ENCODE measurements at regions not wholly inside any gene's neighbourhood (a gene's known extent, or its start where the extent isn't known, plus 50 kb on each side); places are given as distances from the start of the nearest gene placed in this dataset.
A peak's percentile ranks its signal among the peaks of the same experiment; 100 is the strongest.

DNA sequence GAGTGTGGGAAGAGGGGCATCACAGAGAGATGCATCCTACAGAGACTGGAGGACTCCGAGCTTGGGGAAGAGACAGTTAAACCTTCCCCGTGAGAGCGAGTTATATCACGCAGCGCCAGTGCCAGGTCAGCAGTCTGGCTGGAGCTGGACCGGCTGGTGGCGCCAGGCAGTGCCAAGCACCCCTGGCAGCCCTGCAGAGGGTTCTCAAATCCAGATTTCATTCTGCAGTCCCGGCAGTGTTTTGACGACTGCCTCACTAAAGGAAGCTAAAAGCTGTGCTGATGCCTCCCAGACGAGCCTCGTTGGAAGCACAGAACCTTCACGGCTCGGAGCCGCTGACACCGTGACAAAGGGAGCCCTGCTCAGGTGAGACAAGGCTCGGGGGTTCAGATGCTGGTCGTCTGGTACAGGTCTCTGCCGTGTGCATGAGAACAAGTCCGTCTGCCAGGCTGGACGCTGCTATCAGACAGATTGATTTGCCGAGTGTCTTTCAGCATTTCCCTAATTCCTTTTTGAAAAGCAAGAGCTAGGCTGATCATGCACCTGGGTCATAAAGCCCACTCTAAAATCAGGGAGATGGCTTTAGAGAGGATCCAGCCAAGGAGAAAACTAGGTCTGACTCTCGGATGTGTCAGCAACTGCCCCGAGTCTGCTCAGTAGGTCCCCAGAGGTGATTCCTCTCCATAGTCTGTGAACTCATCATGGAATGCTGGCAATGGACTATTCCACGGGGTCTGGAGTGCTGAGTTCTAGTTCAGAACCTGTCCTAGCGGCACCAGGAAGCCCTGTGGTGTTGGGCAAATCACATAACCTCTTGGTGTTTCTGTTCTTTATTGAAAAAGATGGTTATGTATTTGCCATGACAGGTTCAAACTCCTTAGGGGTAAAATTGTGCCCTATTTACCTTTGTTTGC is 240.6 kb downstream of the SOX11 start:
- Histone ChIP-seq H3K36me3 (no peaks in the 10 kb centered on the region), H3K27me3 (no peaks in the 10 kb centered on the region), H3K27ac (no peak overlapping the region), H3K9me3 (no peaks in the 10 kb centered on the region), H3K4me1 (no peaks in the 10 kb centered on the region), H3K4me3 (peak overlapping the region in 1 of 2 donors; percentile 26)
- DNase-seq (ENCODE audit: low spot score), result no peak
- TF ChIP-seq, protein P1, sequence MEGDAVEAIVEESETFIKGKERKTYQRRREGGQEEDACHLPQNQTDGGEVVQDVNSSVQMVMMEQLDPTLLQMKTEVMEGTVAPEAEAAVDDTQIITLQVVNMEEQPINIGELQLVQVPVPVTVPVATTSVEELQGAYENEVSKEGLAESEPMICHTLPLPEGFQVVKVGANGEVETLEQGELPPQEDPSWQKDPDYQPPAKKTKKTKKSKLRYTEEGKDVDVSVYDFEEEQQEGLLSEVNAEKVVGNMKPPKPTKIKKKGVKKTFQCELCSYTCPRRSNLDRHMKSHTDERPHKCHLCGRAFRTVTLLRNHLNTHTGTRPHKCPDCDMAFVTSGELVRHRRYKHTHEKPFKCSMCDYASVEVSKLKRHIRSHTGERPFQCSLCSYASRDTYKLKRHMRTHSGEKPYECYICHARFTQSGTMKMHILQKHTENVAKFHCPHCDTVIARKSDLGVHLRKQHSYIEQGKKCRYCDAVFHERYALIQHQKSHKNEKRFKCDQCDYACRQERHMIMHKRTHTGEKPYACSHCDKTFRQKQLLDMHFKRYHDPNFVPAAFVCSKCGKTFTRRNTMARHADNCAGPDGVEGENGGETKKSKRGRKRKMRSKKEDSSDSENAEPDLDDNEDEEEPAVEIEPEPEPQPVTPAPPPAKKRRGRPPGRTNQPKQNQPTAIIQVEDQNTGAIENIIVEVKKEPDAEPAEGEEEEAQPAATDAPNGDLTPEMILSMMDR (IDR thresholded peaks at IDR 0.05), result no peak

DNA sequence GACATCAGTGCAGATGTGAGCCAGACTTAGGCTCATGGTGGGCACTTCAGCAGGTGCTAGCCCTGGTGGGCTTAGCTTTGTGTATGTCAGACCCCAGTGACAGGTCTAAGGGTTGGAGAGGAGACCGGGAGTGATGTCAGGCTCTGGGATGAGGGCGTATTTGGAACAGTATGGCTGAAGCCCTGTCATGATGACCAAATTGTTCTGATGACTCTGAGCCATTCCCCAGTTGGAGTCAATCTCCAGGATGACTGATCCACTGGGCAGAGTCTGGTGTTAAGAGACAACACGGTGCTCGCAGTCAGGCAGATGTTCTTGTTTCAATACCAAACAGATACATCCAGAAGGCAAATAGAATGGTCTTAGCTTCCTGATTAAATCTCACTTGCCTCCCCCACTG is 241.5 kb downstream of the SOX11 start:
- Histone ChIP-seq H3K36me3 (no peaks in the 10 kb centered on the region), H3K4me1 (no peaks in the 10 kb centered on the region), H3K9me3 (no peaks in the 10 kb centered on the region), H3K27me3 (no peaks in the 10 kb centered on the region), H3K4me3 (no peak overlapping the region), H3K27ac (no peak overlapping the region)
- DNase-seq (ENCODE audit: low spot score), result no peak
- TF ChIP-seq, protein P1 (IDR thresholded peaks at IDR 0.05), result no peak

DNA sequence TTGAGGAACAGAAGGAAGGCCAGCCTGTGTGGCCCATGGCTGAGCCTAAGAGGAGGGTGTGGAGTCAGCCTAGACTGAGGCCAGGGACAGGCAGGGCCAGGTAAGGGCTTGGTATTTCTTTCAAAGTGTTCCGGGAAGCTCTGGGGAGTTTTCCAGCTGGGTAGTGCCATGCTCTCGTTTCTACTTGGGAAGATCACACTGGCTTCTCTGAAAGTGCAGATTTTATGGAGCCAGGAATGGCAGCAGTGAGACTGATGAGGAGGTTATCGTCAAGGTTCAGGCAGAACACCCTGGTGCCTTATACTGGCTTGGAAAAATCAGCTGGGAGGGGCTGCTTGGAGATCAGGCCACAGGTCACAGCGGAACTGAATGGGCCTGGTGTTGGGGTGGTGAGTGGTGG is 245.1 kb downstream of the SOX11 start:
- no peak for DNase-seq (ENCODE audit: low spot score)
- TF ChIP-seq, protein P1 (IDR thresholded peaks at IDR 0.05), result no peak
- H3K9me3 ChIP-seq, result no peaks in the 10 kb centered on the region
- H3K27ac ChIP-seq, result no peak overlapping the region
- H3K4me1 ChIP-seq, result no peaks in the 10 kb centered on the region
- no peak overlapping the region for H3K4me3 ChIP-seq
- H3K36me3 ChIP-seq, result no peaks in the 10 kb centered on the region
- H3K27me3 ChIP-seq, result no peaks in the 10 kb centered on the region

DNA sequence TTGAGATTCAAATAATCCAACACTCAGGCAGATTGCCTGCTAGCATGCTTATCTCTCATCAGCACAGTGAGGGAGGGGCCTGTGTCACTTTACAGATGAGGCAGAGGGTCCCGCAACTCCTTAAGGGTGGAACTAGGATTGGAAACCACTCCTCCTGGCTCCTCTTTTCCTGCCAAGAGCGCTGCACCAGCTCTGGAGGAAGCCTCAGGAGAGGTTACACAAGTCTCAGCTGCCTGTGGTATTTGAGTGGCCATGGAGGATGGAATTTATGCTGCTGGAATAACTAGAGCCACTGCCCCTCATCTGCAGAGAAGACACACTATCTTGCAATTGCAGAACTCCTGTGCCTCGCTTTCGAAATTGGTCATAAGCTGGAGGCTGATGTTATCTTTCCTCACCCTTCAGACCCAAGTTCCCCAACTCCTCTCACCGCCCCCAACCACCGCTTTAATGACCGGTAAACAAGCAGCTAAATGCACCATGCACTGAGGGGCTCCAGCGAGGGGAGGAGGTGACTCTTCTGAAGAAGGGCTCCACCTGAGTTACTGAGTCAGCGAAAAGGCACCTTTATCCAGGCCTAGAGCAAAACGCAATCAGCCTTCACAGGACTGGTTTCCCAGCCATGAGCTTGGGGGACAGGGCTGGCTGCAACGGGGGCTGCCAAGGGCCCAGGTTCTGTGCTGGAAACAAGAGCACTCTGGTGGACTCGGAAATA is 245.8 kb downstream of the SOX11 start:
- no peaks in the 10 kb centered on the region for H3K36me3 ChIP-seq
- no peak overlapping the region for H3K4me3 ChIP-seq
- no peaks in the 10 kb centered on the region for H3K27me3 ChIP-seq
- DNase-seq (ENCODE audit: low spot score), result no peak
- H3K4me1 ChIP-seq, result no peaks in the 10 kb centered on the region
- H3K27ac ChIP-seq, result no peak overlapping the region
- no peaks in the 10 kb centered on the region for H3K9me3 ChIP-seq
- TF ChIP-seq, protein P1 (IDR thresholded peaks at IDR 0.05), result no peak

DNA sequence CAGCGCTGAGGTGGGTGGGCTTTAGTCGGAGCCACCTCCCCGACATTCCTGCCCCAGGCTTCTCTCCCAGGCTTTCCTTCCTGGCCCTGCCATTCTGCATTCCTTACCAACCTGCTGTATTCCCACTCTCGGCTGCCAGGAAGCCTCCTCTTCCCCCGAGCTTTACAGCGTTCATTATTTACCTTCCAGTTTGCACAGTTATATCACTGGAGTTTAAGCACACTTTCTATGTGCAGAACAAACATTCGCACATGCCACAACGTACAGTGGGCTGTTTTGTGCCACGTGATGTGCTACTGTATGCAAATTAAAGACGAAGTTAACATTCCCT is 246.3 kb downstream of the SOX11 start:
- Histone ChIP-seq H3K27me3 (no peaks in the 10 kb centered on the region), H3K4me1 (no peaks in the 10 kb centered on the region), H3K27ac (no peak overlapping the region), H3K36me3 (no peaks in the 10 kb centered on the region), H3K4me3 (no peak overlapping the region), H3K9me3 (no peaks in the 10 kb centered on the region)
- no peak for DNase-seq (ENCODE audit: low spot score)
- TF ChIP-seq, protein P1 (IDR thresholded peaks at IDR 0.05), result no peak

All from right atrium auricular region (tissue), 2 donors.